ENCODE measurements at regions not wholly inside any gene's neighbourhood (a gene's known extent, or its start where the extent isn't known, plus 50 kb on each side); places are given as distances from the start of the nearest gene placed in this dataset.

DNA sequence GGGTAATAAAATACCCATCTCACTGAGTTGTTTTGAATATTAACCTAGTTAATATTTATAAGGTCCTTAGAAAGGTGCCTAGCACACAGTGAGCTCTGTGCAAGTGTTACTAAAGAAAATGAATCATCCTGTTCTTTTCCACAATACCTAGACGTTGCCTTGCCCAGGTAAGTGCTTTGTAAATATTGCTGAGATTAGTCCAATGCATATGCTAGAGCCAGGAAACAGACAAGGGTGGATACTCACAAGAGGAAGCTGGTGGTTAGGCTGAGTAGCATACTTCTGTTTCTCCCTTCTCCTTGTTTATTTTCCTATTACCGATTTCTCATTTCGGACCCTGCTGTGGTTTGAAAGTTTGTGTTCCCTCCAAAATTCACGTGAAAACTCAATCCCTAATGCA, 58.1 kb upstream of the BARX2 start:
- TF ChIP-seq, protein P1, sequence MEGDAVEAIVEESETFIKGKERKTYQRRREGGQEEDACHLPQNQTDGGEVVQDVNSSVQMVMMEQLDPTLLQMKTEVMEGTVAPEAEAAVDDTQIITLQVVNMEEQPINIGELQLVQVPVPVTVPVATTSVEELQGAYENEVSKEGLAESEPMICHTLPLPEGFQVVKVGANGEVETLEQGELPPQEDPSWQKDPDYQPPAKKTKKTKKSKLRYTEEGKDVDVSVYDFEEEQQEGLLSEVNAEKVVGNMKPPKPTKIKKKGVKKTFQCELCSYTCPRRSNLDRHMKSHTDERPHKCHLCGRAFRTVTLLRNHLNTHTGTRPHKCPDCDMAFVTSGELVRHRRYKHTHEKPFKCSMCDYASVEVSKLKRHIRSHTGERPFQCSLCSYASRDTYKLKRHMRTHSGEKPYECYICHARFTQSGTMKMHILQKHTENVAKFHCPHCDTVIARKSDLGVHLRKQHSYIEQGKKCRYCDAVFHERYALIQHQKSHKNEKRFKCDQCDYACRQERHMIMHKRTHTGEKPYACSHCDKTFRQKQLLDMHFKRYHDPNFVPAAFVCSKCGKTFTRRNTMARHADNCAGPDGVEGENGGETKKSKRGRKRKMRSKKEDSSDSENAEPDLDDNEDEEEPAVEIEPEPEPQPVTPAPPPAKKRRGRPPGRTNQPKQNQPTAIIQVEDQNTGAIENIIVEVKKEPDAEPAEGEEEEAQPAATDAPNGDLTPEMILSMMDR (conservative IDR thresholded peaks at IDR 0.05; ENCODE audit: low read depth, low read length) = no peak
- no peak overlapping the region for H3K4me3 ChIP-seq (ENCODE audit: low read depth, low read length)
- DNase-seq (ENCODE audit: low read depth) = no peak

DNA sequence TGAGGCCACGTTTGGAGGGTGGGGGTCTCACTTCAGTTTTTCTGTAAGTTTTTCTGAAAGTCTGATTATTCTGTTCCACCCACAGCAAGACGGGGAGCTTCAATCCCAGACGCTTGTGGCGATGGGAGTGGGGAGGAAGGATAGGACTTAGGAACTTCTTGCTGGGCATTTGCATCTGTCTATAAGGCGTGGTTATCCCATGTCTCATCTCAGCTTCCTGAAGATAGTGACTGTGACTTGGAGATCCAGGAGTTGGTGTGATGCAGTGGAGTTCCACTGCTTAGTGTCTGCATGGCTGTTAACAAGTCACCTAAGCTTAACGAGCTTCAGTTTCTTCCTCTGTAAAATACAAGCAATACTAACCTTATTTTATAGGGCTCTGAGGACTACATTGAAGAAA, 58.9 kb upstream of the BARX2 start:
- TF ChIP-seq, protein P1 (conservative IDR thresholded peaks at IDR 0.05; ENCODE audit: low read depth, low read length) = no peak
- no peak overlapping the region for H3K4me3 ChIP-seq (ENCODE audit: low read depth, low read length)
- no peak for DNase-seq (ENCODE audit: low read depth)

DNA sequence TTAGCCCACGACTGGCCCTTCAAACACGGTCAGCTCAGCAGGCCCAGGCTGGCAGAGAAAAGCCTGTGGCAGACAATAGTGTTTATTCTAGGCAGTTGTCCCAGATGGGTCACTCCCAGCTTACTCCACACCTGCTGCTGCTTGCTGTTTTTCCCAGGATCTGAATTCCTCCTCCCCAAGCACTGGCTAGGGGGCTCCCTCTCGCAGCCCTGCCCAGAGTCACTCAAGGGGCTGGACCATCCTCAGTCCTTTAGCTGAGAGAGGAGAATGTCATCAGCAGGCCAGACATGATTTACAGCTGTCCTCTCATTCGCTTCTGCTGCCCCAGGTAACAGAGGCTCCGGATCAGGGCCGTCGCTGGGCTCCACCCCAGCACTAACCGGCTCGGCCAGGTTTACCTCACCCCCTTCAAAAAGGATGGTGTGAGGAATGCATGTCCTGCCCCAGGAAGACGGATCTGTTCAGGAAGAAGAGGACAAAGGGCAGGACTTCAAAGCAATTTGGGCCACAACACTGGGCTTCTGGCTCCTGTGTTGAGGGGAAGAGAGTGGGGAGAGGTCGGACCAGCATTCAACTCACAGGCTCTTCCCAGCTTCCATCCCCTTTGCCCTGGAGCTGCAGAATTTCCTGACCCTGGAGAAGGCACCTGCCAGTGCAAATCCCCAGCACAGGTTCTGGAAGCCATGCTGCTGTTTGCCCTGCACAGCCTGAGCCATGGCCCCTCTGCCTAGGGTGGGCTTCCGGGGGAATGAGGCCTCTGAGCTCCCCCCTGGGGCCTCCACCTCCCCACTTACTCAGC, 59.7 kb upstream of the BARX2 start:
- no peak for DNase-seq (ENCODE audit: low read depth)
- no peak overlapping the region for H3K4me3 ChIP-seq (ENCODE audit: low read depth, low read length)
- TF ChIP-seq, protein P1 (conservative IDR thresholded peaks at IDR 0.05; ENCODE audit: low read depth, low read length) = no peak

DNA sequence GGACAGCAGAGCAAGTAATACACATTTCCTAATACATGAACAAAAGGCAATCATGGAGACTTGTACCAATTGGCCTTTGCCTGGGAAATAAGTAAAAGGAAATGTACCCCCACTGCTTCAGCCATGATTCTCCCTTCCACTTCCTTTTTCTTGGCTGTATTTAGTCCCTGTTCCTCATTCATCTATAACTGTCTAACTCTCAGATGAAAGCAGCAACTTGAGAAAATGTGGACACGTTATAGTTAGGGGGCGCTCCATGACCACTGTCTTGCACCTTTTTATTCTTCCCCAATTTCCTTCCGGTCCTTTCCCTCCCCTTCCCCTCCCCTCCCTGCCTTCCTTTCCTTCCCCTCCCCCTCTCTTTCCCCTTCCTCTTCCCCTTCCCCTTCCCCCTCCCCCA, 61.3 kb upstream of the BARX2 start:
- no peak overlapping the region for H3K4me3 ChIP-seq (ENCODE audit: low read depth, low read length)
- TF ChIP-seq, protein P1 (conservative IDR thresholded peaks at IDR 0.05; ENCODE audit: low read depth, low read length) = no peak
- no peak for DNase-seq (ENCODE audit: low read depth)

DNA sequence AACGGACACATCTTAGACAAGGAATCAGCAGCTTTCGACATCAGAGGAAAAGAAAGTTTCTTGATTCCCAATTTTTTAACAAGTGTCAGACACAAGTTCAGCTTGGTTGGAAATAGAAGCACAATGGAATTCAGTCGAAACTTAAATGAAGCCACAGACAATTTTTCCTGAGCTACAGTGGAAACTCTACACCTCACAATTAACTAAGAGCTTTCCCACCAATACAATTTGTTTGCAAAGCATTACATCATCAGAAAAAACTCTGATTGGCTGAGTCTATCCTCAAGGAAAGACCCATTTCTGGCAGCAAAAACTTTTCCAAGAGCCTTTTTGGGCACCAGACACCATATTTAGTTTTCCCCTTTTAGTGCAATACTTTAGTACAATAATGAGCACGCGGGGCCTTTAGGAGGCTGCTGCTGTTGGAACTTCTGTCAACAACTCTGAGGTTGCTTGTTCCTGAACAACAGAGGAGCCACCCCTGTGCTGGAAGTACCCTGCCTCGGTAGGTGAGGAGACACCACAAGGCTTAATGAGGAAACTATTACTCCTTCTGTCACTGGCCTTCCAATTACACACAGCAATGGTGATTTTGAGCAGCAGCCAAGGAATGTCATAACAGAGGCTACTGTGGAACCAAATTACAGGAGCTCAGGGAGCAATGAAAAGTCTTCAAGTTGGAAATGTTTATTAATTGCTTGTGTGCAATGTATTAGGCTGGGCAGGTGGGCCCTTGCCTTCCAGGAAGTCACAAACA, 61.9 kb upstream of the BARX2 start:
- TF ChIP-seq, protein P1 (conservative IDR thresholded peaks at IDR 0.05; ENCODE audit: low read depth, low read length) = no peak
- no peak overlapping the region for H3K4me3 ChIP-seq (ENCODE audit: low read depth, low read length)
- DNase-seq (ENCODE audit: low read depth) = no peak

DNA sequence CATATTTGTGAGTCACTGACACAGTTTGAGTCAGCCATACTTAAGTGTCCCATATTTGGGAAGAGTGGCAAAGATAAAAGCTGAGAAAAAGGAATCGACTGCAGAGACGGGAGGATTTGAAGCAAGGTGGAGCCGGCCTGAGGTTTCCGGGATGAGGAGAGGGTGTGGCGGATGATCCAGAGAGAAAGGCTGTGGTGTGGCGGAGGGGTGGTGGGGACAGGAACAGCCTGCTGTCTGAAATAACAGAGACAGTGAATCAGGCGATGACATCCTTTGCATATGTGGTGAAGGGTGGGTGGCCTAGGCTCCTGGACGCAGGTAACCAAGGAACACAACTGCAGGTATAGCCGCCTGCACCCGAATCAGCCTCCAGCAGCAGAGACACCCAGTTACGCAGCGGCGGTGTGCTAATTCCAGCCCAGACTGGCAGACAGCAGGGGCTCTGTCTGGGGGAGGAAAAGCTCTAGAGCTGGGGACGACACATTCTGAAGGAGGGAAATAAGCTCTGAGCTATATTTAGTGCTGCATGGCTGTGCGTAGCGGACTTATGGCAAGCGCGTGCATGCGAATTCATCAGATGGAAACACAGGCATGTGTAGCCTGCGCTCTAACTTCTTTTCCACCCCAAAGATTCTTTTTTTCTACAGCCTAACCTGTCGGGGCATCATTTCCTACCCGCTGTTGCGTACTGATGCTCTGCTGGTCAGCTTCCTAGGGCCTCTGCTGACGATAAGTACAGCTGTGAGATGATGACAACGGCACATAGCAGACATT, 62.7 kb upstream of the BARX2 start:
- no peak overlapping the region for H3K4me3 ChIP-seq (ENCODE audit: low read depth, low read length)
- no peak for DNase-seq (ENCODE audit: low read depth)
- TF ChIP-seq, protein P1 (conservative IDR thresholded peaks at IDR 0.05; ENCODE audit: low read depth, low read length) = no peak

Measured in epithelial cell of proximal tubule (primary cell).